Endodermal cell (in vitro differentiated cells): ENCODE measurements at regions not wholly inside any gene's neighbourhood (a gene's known extent, or its start where the extent isn't known, plus 50 kb on each side); places are given as distances from the start of the nearest gene placed in this dataset.

Experiments used
- DNase-seq: peaks from one replicate; pipeline ENCODE4 v3.0.0-alpha.2; 2017
- H3K27ac ChIP-seq: 2 replicates; pipeline ENCODE4 v1.5.1; 2013; ENCODE audit warnings: mild to moderate bottlenecking, low read depth, low read length, moderate library complexity
- H3K27me3 ChIP-seq: 2 replicates; pipeline ENCODE4 v1.6.1; 2013; ENCODE audit warnings: mild to moderate bottlenecking, low read length, moderate library complexity; ENCODE audit not compliant: insufficient read depth, control insufficient read depth, poor library complexity, severe bottlenecking
- H3K36me3 ChIP-seq: 2 replicates; pipeline ENCODE4 v1.7.0; 2013; ENCODE audit warnings: mild to moderate bottlenecking, low read length, moderate library complexity; ENCODE audit not compliant: control insufficient read depth, insufficient read depth
- H3K4me1 ChIP-seq: one replicate; pipeline ENCODE4 v1.7.0; 2013; ENCODE audit warnings: low read length; ENCODE audit not compliant: control insufficient read depth, insufficient read depth
- H3K4me3 ChIP-seq: 2 replicates; pipeline ENCODE4 v1.5.1; 2013; ENCODE audit warnings: mild to moderate bottlenecking, low read length, moderate library complexity
- H3K9ac ChIP-seq: 2 replicates; pipeline ENCODE4 v1.6.1; 2013; ENCODE audit warnings: mild to moderate bottlenecking, low read length, moderate library complexity; ENCODE audit not compliant: poor library complexity, severe bottlenecking; ENCODE audit errors: extremely low read depth
- H3K9me3 ChIP-seq: 2 replicates; pipeline ENCODE4 v1.6.1; 2013; ENCODE audit warnings: mild to moderate bottlenecking, low read length, moderate library complexity; ENCODE audit not compliant: control insufficient read depth
- H3K27ac Mint-ChIP-seq: 2 replicates; pipeline ENCODE4 v1.8.0; 2020; ENCODE audit warnings: mixed read lengths
- H3K27me3 Mint-ChIP-seq: 2 replicates; pipeline ENCODE4 v1.8.0; 2021; ENCODE audit warnings: mild to moderate bottlenecking, mixed read lengths; ENCODE audit not compliant: insufficient read depth
- H3K36me3 Mint-ChIP-seq: 2 replicates; pipeline ENCODE4 v1.8.0; 2020; ENCODE audit warnings: low read depth, mixed read lengths
- H3K4me1 Mint-ChIP-seq: 2 replicates; pipeline ENCODE4 v1.8.0; 2020; ENCODE audit warnings: mixed read lengths
- H3K4me3 Mint-ChIP-seq: 2 replicates; pipeline ENCODE4 v1.8.0; 2020; ENCODE audit warnings: mild to moderate bottlenecking, moderate library complexity, mixed read lengths
- H3K9me3 Mint-ChIP-seq: 2 replicates; pipeline ENCODE4 v1.8.0; 2020; ENCODE audit warnings: mild to moderate bottlenecking, mixed read lengths
- CTCF ChIP-seq: fragments of 200-600 bp; sonication (generic); conservative IDR thresholded peaks from 2 replicates; pipeline ENCODE4 v1.5.0; 2021; ENCODE audit warnings: antibody characterized with exemption, mild to moderate bottlenecking
- WGBS, 2 experiments: methylation state at CpG; one replicate each; pipeline versions ENCODE4 v1.1.5 to v1.1.7; 2013; ENCODE audit warnings: missing lambda C conversion rate in 2 of 2, mixed read lengths in 1 of 2; ENCODE audit not compliant: insufficient coverage in 1 of 2, insufficient read length in 1 of 2; 5-methylcytosine and 5-hydroxymethylcytosine counted together

- no peaks in the 10 kb centered on the region for H3K27me3 Mint-ChIP-seq
- Histone ChIP-seq H3K9ac (no peak overlapping the region), H3K4me1 (no peaks in the 10 kb centered on the region), H3K9me3 (no peaks in the 10 kb centered on the region), H3K27ac (no peak overlapping the region), H3K27me3 (no peaks in the 10 kb centered on the region), H3K36me3 (no peaks in the 10 kb centered on the region), H3K4me3 (no peak overlapping the region)
- no peak for TF ChIP-seq CTCF
- H3K4me1 Mint-ChIP-seq: no peaks in the 10 kb centered on the region
- no peak overlapping the region for H3K4me3 Mint-ChIP-seq
- peaks cover 2% of the 10 kb centered on the region for H3K9me3 Mint-ChIP-seq
- no peak for DNase-seq
- WGBS, 2 experiments: 87 to 100% methylated on average over 2 to 3 of the region's 3 CpGs
- H3K36me3 Mint-ChIP-seq: no peaks in the 10 kb centered on the region
- no peak overlapping the region for H3K27ac Mint-ChIP-seq
These were observed 68.7 kb downstream of the ADAMTS1 start for GRCh38 chr21:26776310-26777021.

GRCh38 chr21:26773058-26773457 lies 72.2 kb downstream of the ADAMTS1 start:
- Histone ChIP-seq H3K4me1 (no peaks in the 10 kb centered on the region), H3K9me3 (no peaks in the 10 kb centered on the region), H3K9ac (no peak overlapping the region), H3K36me3 (no peaks in the 10 kb centered on the region), H3K4me3 (no peak overlapping the region), H3K27me3 (no peaks in the 10 kb centered on the region), H3K27ac (no peak overlapping the region)
- DNase-seq: no peak
- Mint-ChIP-seq H3K27ac (no peak overlapping the region), H3K9me3 (no peaks in the 10 kb centered on the region), H3K27me3 (no peaks in the 10 kb centered on the region), H3K4me1 (no peaks in the 10 kb centered on the region), H3K36me3 (no peaks in the 10 kb centered on the region), H3K4me3 (no peak overlapping the region)
- no peak for TF ChIP-seq CTCF
- WGBS, 2 experiments: 95% methylated on average over 2 of the region's 2 CpGs; no CpG with 5 or more reads in 1 of the 2 experiments

- Histone ChIP-seq H3K9ac (no peak overlapping the region), H3K4me3 (no peak overlapping the region), H3K36me3 (no peaks in the 10 kb centered on the region), H3K27me3 (no peaks in the 10 kb centered on the region), H3K4me1 (no peaks in the 10 kb centered on the region), H3K9me3 (no peaks in the 10 kb centered on the region), H3K27ac (no peak overlapping the region)
- TF ChIP-seq CTCF: peak; percentile 85
- H3K27ac Mint-ChIP-seq: no peak overlapping the region
- no peaks in the 10 kb centered on the region for H3K4me1 Mint-ChIP-seq
- no peaks in the 10 kb centered on the region for H3K27me3 Mint-ChIP-seq
- H3K36me3 Mint-ChIP-seq: no peaks in the 10 kb centered on the region
- 35 to 58% methylated on average over 2 to 5 of the region's 6 CpGs for WGBS, 2 experiments
- H3K4me3 Mint-ChIP-seq: no peak overlapping the region
- no peak for DNase-seq
- no peaks in the 10 kb centered on the region for H3K9me3 Mint-ChIP-seq
These were observed 75.5 kb downstream of the ADAMTS1 start for GRCh38 chr21:26769613-26770188.
